H9 (cell line): ENCODE measurements at regions not wholly inside any gene's neighbourhood (a gene's known extent, or its start where the extent isn't known, plus 50 kb on each side); places are given as distances from the start of the nearest gene placed in this dataset.

Source experiments
- DNase-seq: peaks from one replicate; pipeline ENCODE4 v3.0.0-alpha.2; 2017
- H2AFZ ChIP-seq: one replicate; pipeline ENCODE4 v1.6.1; 2013; ENCODE audit warnings: mild to moderate bottlenecking, low read length, control low read depth, moderate library complexity
- H2AK5ac ChIP-seq: 2 replicates; pipeline ENCODE4 v1.6.1; 2013; ENCODE audit warnings: low read length, control low read depth, mixed read lengths; ENCODE audit not compliant: insufficient read length
- H2BK120ac ChIP-seq: one replicate; pipeline ENCODE4 v1.6.1; 2013; ENCODE audit warnings: low read depth, mild to moderate bottlenecking, low read length, control low read depth, inconsistent platforms; ENCODE audit not compliant: poor library complexity, severe bottlenecking
- H2BK12ac ChIP-seq: 2 replicates; pipeline ENCODE4 v1.6.1; 2013; ENCODE audit warnings: low read length, control low read depth, mixed read lengths, low read depth; ENCODE audit not compliant: insufficient read length
- H2BK15ac ChIP-seq: 2 replicates; pipeline ENCODE4 v1.6.1; 2013; ENCODE audit warnings: low read depth, low read length, control low read depth
- H2BK20ac ChIP-seq: one replicate; pipeline ENCODE4 v1.6.1; 2013; ENCODE audit warnings: low read depth, mild to moderate bottlenecking, low read length, control low read depth, inconsistent platforms; ENCODE audit not compliant: poor library complexity, severe bottlenecking
- H2BK5ac ChIP-seq: 2 replicates; pipeline ENCODE4 v1.6.1; 2013; ENCODE audit warnings: low read length, control low read depth, mixed read lengths; ENCODE audit not compliant: insufficient read length
- H3K14ac ChIP-seq: 2 replicates; pipeline ENCODE4 v1.6.1; 2013; ENCODE audit warnings: low read length, control low read depth; ENCODE audit not compliant: insufficient read depth
- H3K18ac ChIP-seq: 2 replicates; pipeline ENCODE4 v1.6.1; 2013; ENCODE audit warnings: low read depth, mild to moderate bottlenecking, mixed read lengths, low read length, control low read depth; ENCODE audit not compliant: insufficient read length
- H3K23ac ChIP-seq: 2 replicates; pipeline ENCODE4 v1.6.1; 2013; ENCODE audit warnings: low read length, control low read depth, mixed read lengths, low read depth; ENCODE audit not compliant: insufficient read length
- H3K23me2 ChIP-seq: 2 replicates; pipeline ENCODE4 v1.6.1; 2013; ENCODE audit warnings: low read depth, mild to moderate bottlenecking, mixed read lengths, low read length, control low read depth; ENCODE audit not compliant: insufficient read length, poor library complexity, severe bottlenecking
- H3K27ac ChIP-seq: 2 replicates; pipeline ENCODE4 v1.5.1; 2013; ENCODE audit warnings: low read length, control low read depth, mixed read lengths, low read depth; ENCODE audit not compliant: insufficient read length
- H3K27me3 ChIP-seq: 2 replicates; pipeline ENCODE4 v1.6.1; 2013; ENCODE audit warnings: low read length, control low read depth, inconsistent platforms; ENCODE audit not compliant: insufficient read depth
- H3K4ac ChIP-seq: 2 replicates; pipeline ENCODE4 v1.6.1; 2013; ENCODE audit warnings: low read depth, mild to moderate bottlenecking, control low read depth, inconsistent platforms, low read length, moderate library complexity
- H3K4me1 ChIP-seq: 2 replicates; pipeline ENCODE4 v1.6.1; 2013; ENCODE audit warnings: low read length, control low read depth, inconsistent platforms; ENCODE audit not compliant: insufficient read depth
- H3K4me2 ChIP-seq: 2 replicates; pipeline ENCODE4 v1.6.1; 2013; ENCODE audit warnings: low read length, control low read depth, mixed read lengths; ENCODE audit not compliant: insufficient read length, insufficient read depth
- H3K56ac ChIP-seq: 2 replicates; pipeline ENCODE4 v1.6.1; 2013; ENCODE audit warnings: low read depth, mild to moderate bottlenecking, mixed read lengths, low read length, control low read depth; ENCODE audit not compliant: insufficient read length
- H3K79me1 ChIP-seq: 2 replicates; pipeline ENCODE4 v1.6.1; 2013; ENCODE audit warnings: low read depth, mild to moderate bottlenecking, moderate library complexity, low read length, control low read depth, inconsistent platforms; ENCODE audit not compliant: insufficient read depth, poor library complexity, severe bottlenecking
- H3K79me2 ChIP-seq: 2 replicates; pipeline ENCODE4 v1.6.1; 2013; ENCODE audit warnings: low read length, control low read depth, inconsistent platforms; ENCODE audit not compliant: insufficient read depth
- H3K9ac ChIP-seq: 2 replicates; pipeline ENCODE4 v1.6.1; 2013; ENCODE audit warnings: low read length, control low read depth, mixed read lengths; ENCODE audit not compliant: insufficient read length; ENCODE audit errors: extremely low read depth
- H3K9me3 ChIP-seq: one replicate; pipeline ENCODE4 v1.6.1; 2013; ENCODE audit warnings: low read depth, low read length, inconsistent platforms; ENCODE audit not compliant: control insufficient read depth
- H3T11ph ChIP-seq: one replicate; pipeline ENCODE4 v1.6.1; 2013; ENCODE audit warnings: mild to moderate bottlenecking, low read length, control low read depth, inconsistent platforms
- H4K20me1 ChIP-seq: one replicate; pipeline ENCODE4 v1.6.1; 2013; ENCODE audit not compliant: control insufficient read depth, insufficient read length, insufficient read depth
- H4K5ac ChIP-seq: 2 replicates; pipeline ENCODE4 v1.6.1; 2013; ENCODE audit warnings: low read depth, mild to moderate bottlenecking, mixed read lengths, low read length, control low read depth; ENCODE audit not compliant: insufficient read length
- H4K8ac ChIP-seq: replicated peaks from 2 replicates; pipeline ENCODE4 v1.6.1; 2013; ENCODE audit warnings: low read length, control low read depth, mixed read lengths, low read depth; ENCODE audit not compliant: insufficient read length
- H4K91ac ChIP-seq: 2 replicates; pipeline ENCODE4 v1.6.1; 2013; ENCODE audit warnings: low read depth, mild to moderate bottlenecking, moderate library complexity, mixed read lengths, low read length, control low read depth; ENCODE audit not compliant: insufficient read length
- H3K27ac Mint-ChIP-seq, 3 experiments: 2 replicates in 2 of 3; 3 replicates in 1 of 3; pipeline ENCODE4 v1.8.0; 2020 to 2021; ENCODE audit warnings: mixed read lengths in 3 of 3, mild to moderate bottlenecking in 1 of 3, moderate library complexity in 1 of 3
- H3K27me3 Mint-ChIP-seq: 2 replicates; pipeline ENCODE4 v1.8.0; 2021; ENCODE audit warnings: low read depth, mild to moderate bottlenecking, moderate library complexity, mixed read lengths
- H3K36me3 Mint-ChIP-seq, 3 experiments: 2 replicates in 2 of 3; 3 replicates in 1 of 3; pipeline ENCODE4 v1.8.0; 2020 to 2021; ENCODE audit warnings: low read depth in 3 of 3, mixed read lengths in 3 of 3; ENCODE audit not compliant: insufficient read depth in 1 of 3
- H3K4me1 Mint-ChIP-seq, 2 experiments: 2 replicates each; pipeline ENCODE4 v1.8.0; 2020; ENCODE audit warnings: mixed read lengths in 2 of 2
- H3K4me3 Mint-ChIP-seq, 2 experiments: 2 replicates in 1 of 2; 3 replicates in 1 of 2; pipeline ENCODE4 v1.8.0; 2020 to 2021; ENCODE audit warnings: mild to moderate bottlenecking in 2 of 2, mixed read lengths in 2 of 2, moderate library complexity in 1 of 2
- H3K9me3 Mint-ChIP-seq, 2 experiments: 2 replicates in 1 of 2; 3 replicates in 1 of 2; pipeline ENCODE4 v1.8.0; 2020; ENCODE audit warnings: mild to moderate bottlenecking in 2 of 2, mixed read lengths in 2 of 2, moderate library complexity in 1 of 2
- WGBS: extraction: QIAGEN DNeasy Blood & Tissue Kit; methylation state at CpG from one replicate; pipeline ENCODE4 v1.1.7; 2013; ENCODE audit warnings: missing lambda C conversion rate, low lambda C conversion rate, mixed read lengths; ENCODE audit not compliant: insufficient read length; ENCODE audit errors: extremely low coverage; 5-methylcytosine and 5-hydroxymethylcytosine counted together
- TF ChIP-seq, protein P1 (sequence below): fragments of 200-600 bp; sonication (generic); conservative IDR thresholded peaks from 3 replicates; pipeline ENCODE4 v1.8.0; 2021; ENCODE audit warnings: antibody characterized with exemption, mild to moderate bottlenecking

DNA sequence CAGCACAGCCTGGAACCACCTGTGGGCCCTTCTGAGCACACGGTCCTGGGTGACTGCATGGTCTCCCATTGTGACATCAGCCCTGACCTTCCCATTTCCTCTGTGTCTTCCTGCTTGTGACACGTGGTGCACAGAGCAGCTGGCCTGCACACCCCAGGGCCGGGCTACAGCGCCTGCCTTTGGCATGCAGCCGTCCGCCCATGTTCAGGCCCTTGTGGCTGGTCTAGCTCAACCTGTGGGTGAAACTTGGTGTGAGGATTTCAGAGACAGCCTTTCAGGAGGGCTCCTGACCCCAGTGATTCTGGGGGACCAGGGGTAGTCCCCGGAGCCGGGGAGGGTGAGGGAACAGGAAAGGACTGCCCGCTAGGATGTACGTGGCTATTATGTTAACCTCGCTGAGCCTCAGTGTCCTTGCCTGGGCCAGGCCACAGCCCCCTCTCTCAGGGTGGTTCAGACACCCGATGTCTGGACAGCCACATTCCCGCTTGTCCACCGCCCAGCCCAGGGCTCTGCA, 284.8 kb upstream of the HS6ST1 start:
- Histone ChIP-seq H3K79me2 (no peaks in the 10 kb centered on the region), H3K27ac (no peak overlapping the region), H3K56ac (no peak overlapping the region), H4K20me1 (peaks cover under 1% of the 10 kb centered on the region), H2BK5ac (no peak overlapping the region), H4K5ac (no peak overlapping the region), H3K4me1 (no peaks in the 10 kb centered on the region), H3K4me2 (no peak overlapping the region), H3K14ac (no peak overlapping the region; the same call in 1 of the 2 replicates), H3K9ac (no peak overlapping the region), H2AFZ (no peak overlapping the region), H3K4ac (no peak overlapping the region), H2BK20ac (no peak overlapping the region), H3K9me3 (no peaks in the 10 kb centered on the region), H2AK5ac (no peak overlapping the region), H3K27me3 (no peaks in the 10 kb centered on the region), H3K79me1 (no peaks in the 10 kb centered on the region), H2BK120ac (no peak overlapping the region), H2BK15ac (no peak overlapping the region), H3K23ac (no peak overlapping the region), H3K23me2 (no peaks in the 10 kb centered on the region), H4K8ac (no peak overlapping the region), H3K18ac (no peak overlapping the region), H4K91ac (no peak overlapping the region), H2BK12ac (no peak overlapping the region), H3T11ph (no peak overlapping the region)
- Mint-ChIP-seq H3K4me3 (no peak overlapping the region), H3K27me3 (no peaks in the 10 kb centered on the region; the same call in 1 of the 2 replicates), H3K27ac (no peak overlapping the region), H3K36me3 (no peaks in the 10 kb centered on the region), H3K9me3 (no peaks in the 10 kb centered on the region; a peak in 2 of 5 replicates), H3K4me1 (peaks cover 0 to 9% of the 10 kb centered on the region in 2 experiments; a peak in 2 of 4 replicates)
- DNase-seq: peak; percentile 9
- WGBS: no CpG with 5 or more reads among the region's 14 CpGs
- TF ChIP-seq, protein P1, sequence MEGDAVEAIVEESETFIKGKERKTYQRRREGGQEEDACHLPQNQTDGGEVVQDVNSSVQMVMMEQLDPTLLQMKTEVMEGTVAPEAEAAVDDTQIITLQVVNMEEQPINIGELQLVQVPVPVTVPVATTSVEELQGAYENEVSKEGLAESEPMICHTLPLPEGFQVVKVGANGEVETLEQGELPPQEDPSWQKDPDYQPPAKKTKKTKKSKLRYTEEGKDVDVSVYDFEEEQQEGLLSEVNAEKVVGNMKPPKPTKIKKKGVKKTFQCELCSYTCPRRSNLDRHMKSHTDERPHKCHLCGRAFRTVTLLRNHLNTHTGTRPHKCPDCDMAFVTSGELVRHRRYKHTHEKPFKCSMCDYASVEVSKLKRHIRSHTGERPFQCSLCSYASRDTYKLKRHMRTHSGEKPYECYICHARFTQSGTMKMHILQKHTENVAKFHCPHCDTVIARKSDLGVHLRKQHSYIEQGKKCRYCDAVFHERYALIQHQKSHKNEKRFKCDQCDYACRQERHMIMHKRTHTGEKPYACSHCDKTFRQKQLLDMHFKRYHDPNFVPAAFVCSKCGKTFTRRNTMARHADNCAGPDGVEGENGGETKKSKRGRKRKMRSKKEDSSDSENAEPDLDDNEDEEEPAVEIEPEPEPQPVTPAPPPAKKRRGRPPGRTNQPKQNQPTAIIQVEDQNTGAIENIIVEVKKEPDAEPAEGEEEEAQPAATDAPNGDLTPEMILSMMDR: no peak
